Right kidney (tissue), 1 donor: ENCODE measurements at regions not wholly inside any gene's neighbourhood (a gene's known extent, or its start where the extent isn't known, plus 50 kb on each side); places are given as distances from the start of the nearest gene placed in this dataset.

Experiments
- DNase-seq: peaks from one replicate; pipeline ENCODE4 v3.0.0-alpha.2; 2016

- DNase-seq = no peak
Observed at GRCh38 chr7:94054130-94054529, 50.0 kb upstream of the BET1 start.

- no peak for DNase-seq
Observed at GRCh38 chr7:94055963-94056362, 51.8 kb upstream of the BET1 start.

DNA sequence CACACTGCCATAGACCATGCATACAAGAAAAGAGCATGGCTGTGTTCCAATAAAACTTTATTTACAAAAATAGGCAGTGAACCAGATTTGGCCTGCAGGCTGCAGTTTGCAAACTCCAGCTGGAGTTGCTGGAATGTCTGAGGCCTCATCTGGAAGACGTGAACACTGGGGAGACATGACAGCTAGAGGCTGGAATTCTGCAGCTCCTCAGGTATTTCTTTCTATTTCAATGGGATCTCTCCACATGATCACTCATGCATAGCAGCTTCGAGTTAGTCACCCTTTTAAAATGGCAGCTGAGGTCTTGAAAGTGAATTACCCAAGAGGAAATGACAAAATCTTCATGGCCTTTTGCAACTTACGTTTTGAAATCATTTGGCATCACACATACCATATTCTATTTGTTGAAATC is 52.6 kb upstream of the BET1 start:
- DNase-seq = no peak

DNA sequence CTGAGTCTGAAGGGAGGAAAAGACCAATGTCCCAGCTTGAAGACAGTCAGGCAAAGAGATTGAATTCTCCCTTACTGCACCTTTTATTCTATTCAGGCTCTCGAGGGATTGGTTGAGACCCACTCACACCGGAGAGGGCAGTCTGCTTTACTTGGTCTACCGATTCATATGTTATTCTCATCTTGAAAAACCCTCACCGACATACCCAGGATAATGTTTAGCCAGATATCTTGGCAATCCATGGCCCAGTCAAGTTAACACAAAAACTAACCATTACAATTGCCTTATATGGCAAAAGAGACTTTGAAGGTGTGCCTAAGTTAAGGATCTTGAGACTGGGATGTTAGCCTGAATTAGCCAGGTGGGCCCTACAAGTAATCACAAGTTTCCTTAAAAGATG is 53.8 kb upstream of the BET1 start:
- no peak for DNase-seq

DNA sequence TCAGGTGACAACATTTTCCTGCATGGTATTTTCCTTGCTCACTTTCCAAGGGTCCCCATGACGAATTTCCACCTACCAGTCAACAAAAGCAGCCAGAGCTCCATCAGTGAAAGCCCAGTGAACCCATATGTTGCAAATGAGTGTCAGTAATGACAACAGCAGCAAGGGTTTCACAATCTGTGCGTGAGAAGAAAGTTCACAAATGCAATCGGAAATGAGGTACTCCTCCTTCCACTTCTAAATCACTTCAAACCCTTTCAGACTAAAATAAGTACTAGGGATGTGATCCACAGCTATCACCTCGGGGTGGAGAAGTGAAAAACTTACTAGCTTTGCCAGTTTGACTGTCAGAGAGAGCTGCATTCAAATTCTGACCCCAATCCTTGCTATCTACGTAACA is 55.6 kb upstream of the BET1 start:
- DNase-seq = no peak

- peak; percentile 36 for DNase-seq
Observed at GRCh38 chr7:94060752-94061151, 56.6 kb upstream of the BET1 start.

GRCh38 chr7:94061326-94061725 is 57.2 kb upstream of the BET1 start:
- DNase-seq = no peak

GRCh38 chr7:94062372-94062771 is 58.2 kb upstream of the BET1 start:
- no peak for DNase-seq

GRCh38 chr7:94064541-94065191 is 60.5 kb upstream of the BET1 start:
- DNase-seq = no peak

DNA sequence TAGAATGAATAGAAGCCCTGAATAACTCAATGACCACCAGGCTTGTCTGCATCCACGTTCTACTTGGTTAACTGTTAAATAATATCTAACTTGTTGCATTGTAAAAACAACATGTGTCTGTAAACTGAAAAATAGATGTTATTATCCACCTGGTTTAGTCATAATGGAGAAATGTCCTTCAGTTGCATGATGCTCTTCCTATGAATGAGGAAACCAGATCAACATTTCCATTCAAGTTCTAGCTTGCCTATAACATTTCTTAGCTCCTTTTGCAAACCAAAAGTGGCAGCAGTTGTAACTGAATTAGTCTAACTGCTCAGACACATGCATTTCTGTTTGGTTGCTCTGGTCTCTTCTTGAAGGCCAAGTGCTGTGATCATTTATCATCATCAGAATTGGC is 62.9 kb upstream of the BET1 start:
- DNase-seq = no peak

DNA sequence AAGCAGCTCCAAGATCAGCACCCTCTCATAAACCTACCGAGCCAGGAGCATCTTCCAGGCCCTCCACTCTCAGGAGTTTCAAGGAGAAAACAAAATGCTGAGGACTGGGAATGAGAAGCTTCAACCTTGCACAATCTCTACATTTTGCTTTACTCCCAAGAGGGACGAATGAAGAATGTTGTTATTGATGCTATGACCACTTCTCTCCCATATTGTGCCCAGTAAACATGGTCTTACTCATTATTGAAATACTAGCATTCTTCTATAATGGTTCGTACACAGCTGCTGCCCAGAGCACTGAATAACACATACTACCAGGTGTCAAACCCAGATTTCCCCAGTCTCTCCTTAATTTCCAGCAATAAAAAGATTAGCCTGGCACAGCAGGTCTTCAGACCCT is 63.4 kb upstream of the BET1 start:
- DNase-seq = no peak

DNA sequence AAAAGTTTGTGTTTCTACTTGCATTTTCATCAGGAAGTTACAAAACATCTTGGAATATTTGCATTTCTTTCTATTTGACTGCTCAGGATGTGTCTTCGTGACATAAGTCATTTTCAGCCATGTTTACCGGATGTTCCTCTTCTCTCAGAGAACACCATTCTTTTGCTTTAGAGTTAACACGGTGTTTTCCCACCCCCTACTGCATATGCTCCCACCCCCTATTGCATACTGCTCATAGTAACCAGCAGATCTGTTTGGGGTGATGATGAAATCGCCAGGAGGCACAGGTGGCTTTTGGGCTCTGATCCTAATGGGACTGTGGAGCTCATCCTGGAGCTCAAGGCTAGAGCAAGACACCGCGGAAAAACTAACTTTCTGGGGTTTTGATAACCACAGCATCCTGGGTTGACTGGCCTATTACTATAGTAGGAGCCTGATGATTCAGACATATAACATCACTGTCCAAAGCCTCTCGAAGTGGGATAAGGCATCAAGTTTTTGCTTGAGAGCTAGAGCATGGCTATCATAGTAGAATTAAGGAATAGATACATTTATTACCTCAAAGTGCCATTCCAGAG is 65.1 kb upstream of the BET1 start:
- no peak for DNase-seq

DNA sequence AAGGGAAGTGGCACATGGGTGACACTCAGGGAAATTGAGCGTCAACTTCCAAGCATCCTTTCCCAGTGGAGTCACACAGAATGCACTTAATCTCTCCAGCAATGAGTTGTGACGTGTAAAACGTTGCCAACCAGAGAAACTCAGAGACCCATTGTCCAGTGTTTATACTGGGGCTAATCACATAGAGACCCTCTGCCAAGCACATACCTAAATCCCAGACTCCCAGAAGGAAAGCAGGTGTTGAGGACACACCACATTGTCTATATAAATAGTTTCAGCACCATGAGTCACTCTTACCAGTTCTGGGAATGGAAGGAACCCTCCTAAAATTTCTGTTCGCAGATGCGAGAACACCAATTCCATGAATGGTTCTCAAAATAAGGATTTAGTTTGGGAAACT is 76.4 kb upstream of the BET1 start:
- no peak for DNase-seq

- no peak for DNase-seq
Observed at GRCh38 chr7:94082126-94082525, 78.0 kb upstream of the BET1 start.

GRCh38 chr7:94087664-94088352 is 83.7 kb upstream of the BET1 start:
- DNase-seq = peak; percentile 19

- no peak for DNase-seq
Observed at GRCh38 chr7:94088560-94088959, 84.4 kb upstream of the BET1 start.

DNA sequence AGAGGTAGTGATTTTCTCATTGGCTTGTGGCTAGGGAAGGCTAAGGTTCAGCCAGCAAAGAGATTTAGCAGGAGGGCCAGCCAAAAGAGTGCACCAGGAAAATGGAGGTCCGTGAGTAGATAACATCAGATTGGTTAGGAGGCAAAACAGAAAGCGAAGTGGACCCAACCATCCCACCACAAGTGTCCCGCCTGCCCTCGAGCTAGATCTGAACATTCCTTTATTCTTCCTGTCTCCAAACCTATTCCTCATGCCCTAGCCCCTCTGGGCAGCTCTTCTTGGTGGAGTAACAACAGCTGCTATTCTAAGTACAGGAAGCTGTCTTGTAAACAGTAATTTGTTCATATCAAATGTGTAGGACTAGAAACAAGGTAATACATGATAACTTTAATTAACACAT is 85.7 kb upstream of the BET1 start:
- DNase-seq = no peak

- no peak for DNase-seq
Observed at GRCh38 chr7:94092980-94093379, 88.8 kb upstream of the BET1 start.

GRCh38 chr7:94094298-94094697 is 90.1 kb upstream of the BET1 start:
- no peak for DNase-seq

DNA sequence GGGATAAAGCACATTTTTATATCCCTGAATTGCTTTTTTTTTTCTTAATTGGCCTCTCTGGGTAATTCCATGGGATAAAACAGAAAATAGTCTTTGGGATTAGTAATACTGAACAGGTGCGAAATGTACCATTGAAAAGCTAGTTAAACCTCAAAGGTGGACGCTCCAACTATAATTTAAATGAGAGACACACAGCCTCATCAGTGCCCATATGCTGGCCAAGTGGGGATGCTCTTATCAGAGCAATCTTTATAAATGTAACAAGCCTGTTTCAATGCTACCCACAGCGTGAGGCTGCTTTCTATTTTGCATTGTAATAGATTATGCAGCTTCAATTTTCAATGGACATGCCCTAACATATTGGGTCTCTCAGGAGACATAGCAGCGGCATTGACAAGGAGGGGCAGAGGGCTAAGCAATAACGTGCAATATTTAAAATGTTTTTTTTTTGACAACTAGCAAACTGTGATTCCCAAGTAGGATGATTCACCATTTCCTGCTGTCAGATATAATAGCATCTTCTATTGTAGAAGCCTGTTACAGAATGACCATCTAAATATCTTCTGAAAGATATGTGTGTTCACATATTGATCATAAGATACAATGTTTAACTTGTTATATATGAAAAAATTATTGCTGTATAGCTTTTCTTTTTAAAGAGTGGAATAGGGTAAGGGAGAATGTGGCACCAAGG is 91.3 kb upstream of the BET1 start:
- no peak for DNase-seq

GRCh38 chr7:94099679-94100078 is 95.5 kb upstream of the BET1 start:
- DNase-seq = no peak

GRCh38 chr7:94100723-94101345 is 96.7 kb upstream of the BET1 start:
- no peak for DNase-seq

DNA sequence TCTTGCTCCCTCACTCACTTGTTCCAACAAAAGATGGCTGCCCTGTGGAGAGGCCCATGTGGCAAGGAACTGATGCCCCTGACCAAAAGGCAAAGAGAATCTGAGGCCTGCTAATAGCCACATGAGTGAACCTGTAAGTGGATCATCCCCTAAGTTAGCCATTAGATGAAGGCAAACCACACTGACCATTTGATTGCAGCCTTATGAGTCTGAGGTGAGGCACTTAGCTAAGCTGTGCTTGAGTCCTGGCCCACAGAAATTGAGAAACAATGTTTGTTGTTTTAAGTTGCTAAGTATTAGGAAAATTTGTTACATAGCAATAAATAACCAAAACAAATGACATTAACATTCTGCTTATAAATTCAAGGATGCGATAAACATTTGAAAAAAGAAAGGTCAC is 100.1 kb upstream of the BET1 start:
- DNase-seq = no peak
